ENCODE measurements at regions not wholly inside any gene's neighbourhood (a gene's known extent, or its start where the extent isn't known, plus 50 kb on each side); places are given as distances from the start of the nearest gene placed in this dataset.

GRCh38 chr9:88796947-88797346 is 194.3 kb upstream of the S1PR3 start:
- Mint-ChIP-seq H3K36me3 (ENCODE audit: low read depth, unreplicated experiment) (no peaks in the 10 kb centered on the region), H3K27me3 (ENCODE audit: low read depth, unreplicated experiment) (no peaks in the 10 kb centered on the region), H3K4me3 (ENCODE audit: unreplicated experiment) (no peak overlapping the region), H3K4me1 (ENCODE audit: low read depth, unreplicated experiment) (peaks cover 5% of the 10 kb centered on the region), H3K9me3 (ENCODE audit: unreplicated experiment) (peaks cover 4% of the 10 kb centered on the region), H3K27ac (ENCODE audit: unreplicated experiment) (no peak overlapping the region)
- Histone ChIP-seq H3K4me1 (ENCODE audit: insufficient read depth, low read length) (peaks cover under 1% of the 10 kb centered on the region), H3K27ac (ENCODE audit: low read depth, low read length) (no peak overlapping the region), H3K4me3 (ENCODE audit: insufficient read depth, low read depth, low read length) (no peak overlapping the region), H3K9me3 (ENCODE audit: insufficient read depth, low read depth, low read length) (no peaks in the 10 kb centered on the region), H3K79me2 (ENCODE audit: insufficient read depth, low read length) (no peaks in the 10 kb centered on the region), H3K27me3 (ENCODE audit: insufficient read depth, low read length) (no peaks in the 10 kb centered on the region), H3K4me2 (ENCODE audit: low read length) (no peak overlapping the region), H3K36me3 (ENCODE audit: insufficient read depth, low read length) (no peaks in the 10 kb centered on the region), H2AFZ (ENCODE audit: low read depth, low read length) (no peak overlapping the region), H3K9ac (ENCODE audit: low read length) (no peak overlapping the region), H4K20me1 (ENCODE audit: insufficient read depth, low read length) (no peaks in the 10 kb centered on the region)
- FAIRE-seq (no peak), DNase-seq (ENCODE audit: low read depth) (no peak)
- TF ChIP-seq EZH2 (IDR thresholded peaks at IDR 0.05; ENCODE audit: insufficient read depth, low read length) = no peak
- TF ChIP-seq, protein P1, sequence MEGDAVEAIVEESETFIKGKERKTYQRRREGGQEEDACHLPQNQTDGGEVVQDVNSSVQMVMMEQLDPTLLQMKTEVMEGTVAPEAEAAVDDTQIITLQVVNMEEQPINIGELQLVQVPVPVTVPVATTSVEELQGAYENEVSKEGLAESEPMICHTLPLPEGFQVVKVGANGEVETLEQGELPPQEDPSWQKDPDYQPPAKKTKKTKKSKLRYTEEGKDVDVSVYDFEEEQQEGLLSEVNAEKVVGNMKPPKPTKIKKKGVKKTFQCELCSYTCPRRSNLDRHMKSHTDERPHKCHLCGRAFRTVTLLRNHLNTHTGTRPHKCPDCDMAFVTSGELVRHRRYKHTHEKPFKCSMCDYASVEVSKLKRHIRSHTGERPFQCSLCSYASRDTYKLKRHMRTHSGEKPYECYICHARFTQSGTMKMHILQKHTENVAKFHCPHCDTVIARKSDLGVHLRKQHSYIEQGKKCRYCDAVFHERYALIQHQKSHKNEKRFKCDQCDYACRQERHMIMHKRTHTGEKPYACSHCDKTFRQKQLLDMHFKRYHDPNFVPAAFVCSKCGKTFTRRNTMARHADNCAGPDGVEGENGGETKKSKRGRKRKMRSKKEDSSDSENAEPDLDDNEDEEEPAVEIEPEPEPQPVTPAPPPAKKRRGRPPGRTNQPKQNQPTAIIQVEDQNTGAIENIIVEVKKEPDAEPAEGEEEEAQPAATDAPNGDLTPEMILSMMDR (IDR thresholded peaks at IDR 0.05; ENCODE audit: insufficient read depth, low read depth, low read length) = no peak

DNA sequence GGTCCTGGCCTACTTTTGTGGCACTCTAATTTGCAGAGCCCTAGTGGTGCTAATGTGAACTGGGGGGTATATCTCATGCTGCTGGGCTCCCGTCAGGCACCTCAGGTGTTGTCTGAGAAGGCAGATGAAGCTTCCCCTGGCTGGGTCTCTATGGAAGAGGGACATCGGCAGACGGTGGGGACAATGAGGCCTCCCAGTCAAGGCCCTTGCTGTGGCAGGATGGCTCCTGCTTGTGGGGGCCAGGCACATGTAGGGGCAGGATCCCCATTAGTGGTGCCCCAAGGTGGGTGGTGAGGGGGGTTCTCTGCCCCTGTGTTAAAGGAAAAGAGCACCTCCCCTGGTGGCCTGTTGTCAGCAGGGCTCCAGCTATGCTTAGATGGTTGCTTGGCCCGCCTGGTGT is 192.8 kb upstream of the S1PR3 start:
- Histone ChIP-seq H3K9me3 (ENCODE audit: insufficient read depth, low read depth, low read length) (no peaks in the 10 kb centered on the region), H3K4me3 (ENCODE audit: insufficient read depth, low read depth, low read length) (no peak overlapping the region), H3K36me3 (ENCODE audit: insufficient read depth, low read length) (no peaks in the 10 kb centered on the region), H3K79me2 (ENCODE audit: insufficient read depth, low read length) (no peaks in the 10 kb centered on the region), H3K27me3 (ENCODE audit: insufficient read depth, low read length) (no peaks in the 10 kb centered on the region), H3K9ac (ENCODE audit: low read length) (no peak overlapping the region), H3K4me1 (ENCODE audit: insufficient read depth, low read length) (no peaks in the 10 kb centered on the region), H4K20me1 (ENCODE audit: insufficient read depth, low read length) (no peaks in the 10 kb centered on the region), H3K27ac (ENCODE audit: low read depth, low read length) (no peak overlapping the region), H2AFZ (ENCODE audit: low read depth, low read length) (no peak overlapping the region), H3K4me2 (ENCODE audit: low read length) (no peak overlapping the region)
- Mint-ChIP-seq H3K27me3 (ENCODE audit: low read depth, unreplicated experiment) (no peaks in the 10 kb centered on the region), H3K36me3 (ENCODE audit: low read depth, unreplicated experiment) (no peaks in the 10 kb centered on the region), H3K27ac (ENCODE audit: unreplicated experiment) (no peak overlapping the region), H3K4me3 (ENCODE audit: unreplicated experiment) (no peak overlapping the region), H3K4me1 (ENCODE audit: low read depth, unreplicated experiment) (peaks cover 5% of the 10 kb centered on the region), H3K9me3 (ENCODE audit: unreplicated experiment) (peaks cover 4% of the 10 kb centered on the region)
- no peak for TF ChIP-seq EZH2 (IDR thresholded peaks at IDR 0.05; ENCODE audit: insufficient read depth, low read length)
- TF ChIP-seq, protein P1 (IDR thresholded peaks at IDR 0.05; ENCODE audit: insufficient read depth, low read depth, low read length) = no peak
- no peak for DNase-seq (ENCODE audit: low read depth)
- FAIRE-seq = no peak

GRCh38 chr9:88799541-88800328 is 191.5 kb upstream of the S1PR3 start:
- H3K4me1 Mint-ChIP-seq (ENCODE audit: low read depth, unreplicated experiment) = peaks cover 9% of the 10 kb centered on the region
- DNase-seq (ENCODE audit: low read depth) (no peak), FAIRE-seq (no peak)
- H3K36me3 Mint-ChIP-seq (ENCODE audit: low read depth, unreplicated experiment) = no peaks in the 10 kb centered on the region
- H3K36me3 ChIP-seq (ENCODE audit: insufficient read depth, low read length) = no peaks in the 10 kb centered on the region
- no peak for TF ChIP-seq EZH2 (IDR thresholded peaks at IDR 0.05; ENCODE audit: insufficient read depth, low read length)
- TF ChIP-seq, protein P1 (IDR thresholded peaks at IDR 0.05; ENCODE audit: insufficient read depth, low read depth, low read length) = no peak
- H3K27me3 Mint-ChIP-seq (ENCODE audit: low read depth, unreplicated experiment) = no peaks in the 10 kb centered on the region
- H4K20me1 ChIP-seq (ENCODE audit: insufficient read depth, low read length) = no peaks in the 10 kb centered on the region
- H3K9me3 Mint-ChIP-seq (ENCODE audit: unreplicated experiment) = peaks cover 4% of the 10 kb centered on the region
- H3K79me2 ChIP-seq (ENCODE audit: insufficient read depth, low read length) = no peaks in the 10 kb centered on the region
- H3K4me3 ChIP-seq (ENCODE audit: insufficient read depth, low read depth, low read length) = no peak overlapping the region
- no peak overlapping the region for H3K27ac Mint-ChIP-seq (ENCODE audit: unreplicated experiment)
- H3K27me3 ChIP-seq (ENCODE audit: insufficient read depth, low read length) = no peaks in the 10 kb centered on the region
- no peaks in the 10 kb centered on the region for H3K9me3 ChIP-seq (ENCODE audit: insufficient read depth, low read depth, low read length)
- H3K9ac ChIP-seq (ENCODE audit: low read length) = no peak overlapping the region
- no peak overlapping the region for H3K4me2 ChIP-seq (ENCODE audit: low read length)
- no peak overlapping the region for H2AFZ ChIP-seq (ENCODE audit: low read depth, low read length)
- H3K4me1 ChIP-seq (ENCODE audit: insufficient read depth, low read length) = no peaks in the 10 kb centered on the region
- no peak overlapping the region for H3K27ac ChIP-seq (ENCODE audit: low read depth, low read length)
- H3K4me3 Mint-ChIP-seq (ENCODE audit: unreplicated experiment) = no peak overlapping the region

Data from astrocyte (in vitro differentiated cells and primary cell).